Uterus (tissue), 2 donors: ENCODE measurements at regions not wholly inside any gene's neighbourhood (a gene's known extent, or its start where the extent isn't known, plus 50 kb on each side); places are given as distances from the start of the nearest gene placed in this dataset.

ENCODE experiments used
- POLR2A ChIP-seq, 2 donors: fragments of 450-650 bp; IDR thresholded peaks; one replicate each; pipeline ENCODE4 v1.6.1; 2016; ENCODE audit warnings: antibody characterized with exemption in 2 of 2, mild to moderate bottlenecking in 1 of 2, moderate library complexity in 1 of 2
- TF ChIP-seq, protein P1 (sequence below), 4 experiments: fragments of 200-600 bp in 2 of 4; fragments of 450-650 bp in 2 of 4; sonication (generic) in 2 of 4; IDR thresholded peaks; one replicate each; pipeline ENCODE4 v1.5.1; 2016 to 2019; ENCODE audit warnings: antibody characterized with exemption in 4 of 4, mild to moderate bottlenecking in 2 of 4, moderate library complexity in 1 of 4

DNA sequence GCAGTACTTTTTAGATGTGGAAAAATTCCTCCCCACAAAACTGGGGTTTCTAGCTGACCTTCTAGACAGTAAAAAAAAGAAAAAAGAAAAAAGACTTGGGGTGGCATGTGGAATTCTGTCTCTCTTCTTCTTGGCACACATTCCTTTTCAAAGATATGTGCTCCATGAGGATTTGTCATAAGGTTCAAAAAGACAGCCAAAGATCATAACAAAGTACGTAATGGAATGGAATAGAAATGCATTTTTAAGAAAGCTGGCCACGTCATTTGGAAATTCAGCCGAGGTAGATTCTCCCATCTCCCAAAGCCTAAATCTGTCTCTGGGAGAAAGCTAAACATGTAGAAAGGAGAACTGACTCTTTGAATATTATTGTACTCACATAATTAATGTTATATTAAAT, 381.3 kb upstream of the NFE2L3 start:
- TF ChIP-seq, protein P1, sequence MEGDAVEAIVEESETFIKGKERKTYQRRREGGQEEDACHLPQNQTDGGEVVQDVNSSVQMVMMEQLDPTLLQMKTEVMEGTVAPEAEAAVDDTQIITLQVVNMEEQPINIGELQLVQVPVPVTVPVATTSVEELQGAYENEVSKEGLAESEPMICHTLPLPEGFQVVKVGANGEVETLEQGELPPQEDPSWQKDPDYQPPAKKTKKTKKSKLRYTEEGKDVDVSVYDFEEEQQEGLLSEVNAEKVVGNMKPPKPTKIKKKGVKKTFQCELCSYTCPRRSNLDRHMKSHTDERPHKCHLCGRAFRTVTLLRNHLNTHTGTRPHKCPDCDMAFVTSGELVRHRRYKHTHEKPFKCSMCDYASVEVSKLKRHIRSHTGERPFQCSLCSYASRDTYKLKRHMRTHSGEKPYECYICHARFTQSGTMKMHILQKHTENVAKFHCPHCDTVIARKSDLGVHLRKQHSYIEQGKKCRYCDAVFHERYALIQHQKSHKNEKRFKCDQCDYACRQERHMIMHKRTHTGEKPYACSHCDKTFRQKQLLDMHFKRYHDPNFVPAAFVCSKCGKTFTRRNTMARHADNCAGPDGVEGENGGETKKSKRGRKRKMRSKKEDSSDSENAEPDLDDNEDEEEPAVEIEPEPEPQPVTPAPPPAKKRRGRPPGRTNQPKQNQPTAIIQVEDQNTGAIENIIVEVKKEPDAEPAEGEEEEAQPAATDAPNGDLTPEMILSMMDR (IDR thresholded peaks at IDR 0.05) = no peak
- TF ChIP-seq POLR2A (IDR thresholded peaks at IDR 0.05) = no peak
